GM19438 (cell line): ENCODE measurements at regions not wholly inside any gene's neighbourhood (a gene's known extent, or its start where the extent isn't known, plus 50 kb on each side); places are given as distances from the start of the nearest gene placed in this dataset.

Experiments used
- ATAC-seq: cut with Tn5 transposase; IDR thresholded peaks from one replicate; pipeline ENCODE4 v1.9.1; 2021; ENCODE audit warnings: low read depth; ENCODE audit not compliant: unreplicated experiment

- no peak for ATAC-seq
Observed at GRCh38 chr2:196380575-196380974, 209.2 kb upstream of the STK17B start.

GRCh38 chr2:196381464-196381863, 210.1 kb upstream of the STK17B start:
- ATAC-seq, result no peak

DNA sequence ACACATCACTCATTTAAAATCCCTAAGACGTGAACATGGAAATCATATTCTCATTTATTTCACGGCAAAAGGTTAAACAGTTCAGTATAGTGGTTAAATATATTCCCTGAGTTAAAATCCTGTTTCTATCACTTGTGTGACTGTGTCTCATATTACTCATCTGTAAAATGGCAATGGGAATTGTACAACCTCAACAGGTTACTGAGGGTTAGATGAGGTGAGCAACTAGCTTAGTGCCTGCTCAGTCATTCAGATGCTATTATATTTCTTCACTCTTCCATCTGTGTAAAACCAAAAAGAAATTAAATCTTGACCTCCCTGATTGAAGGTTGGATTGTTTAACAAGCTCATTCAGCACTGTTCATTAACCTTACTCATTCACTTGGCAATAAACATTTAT, 212.4 kb upstream of the STK17B start:
- no peak for ATAC-seq

DNA sequence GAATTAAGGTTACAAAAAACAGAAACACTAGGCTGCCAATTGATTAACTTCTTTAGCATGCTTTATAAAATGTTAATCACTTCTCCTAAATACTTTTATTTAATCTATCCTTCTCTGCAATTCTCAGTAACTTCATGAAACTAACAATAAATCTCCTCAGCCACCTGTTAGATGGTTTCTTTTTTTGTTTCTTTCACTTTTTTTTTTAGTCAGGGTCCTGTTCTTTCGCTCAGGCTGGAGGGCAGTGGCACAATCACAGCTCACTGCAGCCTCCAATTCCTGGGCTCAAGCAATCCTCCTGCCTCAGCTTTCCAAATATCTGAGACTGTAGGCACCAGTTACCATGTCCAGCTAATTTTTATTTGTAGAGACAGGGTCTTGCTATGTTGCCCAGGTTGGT, 213.4 kb upstream of the STK17B start:
- ATAC-seq, result no peak

DNA sequence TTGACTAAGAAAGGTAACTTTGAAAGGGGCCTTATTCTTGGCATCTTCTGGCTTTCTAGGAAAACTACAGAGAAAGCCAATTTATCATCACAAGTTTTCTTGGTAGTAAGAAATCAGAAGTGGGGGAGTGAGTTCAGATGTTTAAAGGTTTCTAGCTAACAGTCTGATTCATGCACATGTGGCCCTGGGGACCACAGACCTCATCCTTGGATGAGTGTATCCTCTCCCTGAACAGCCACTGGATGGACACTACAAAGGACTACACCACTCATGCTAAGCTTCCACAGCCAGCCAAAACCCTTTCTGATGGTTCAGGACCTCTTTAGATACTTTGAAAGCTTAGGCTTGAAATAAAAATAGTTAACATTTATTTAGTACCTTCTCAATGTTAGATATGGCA, 218.3 kb upstream of the STK17B start:
- ATAC-seq, result no peak

- ATAC-seq, result no peak
Observed at GRCh38 chr2:196390243-196391148, 219.1 kb upstream of the STK17B start.

DNA sequence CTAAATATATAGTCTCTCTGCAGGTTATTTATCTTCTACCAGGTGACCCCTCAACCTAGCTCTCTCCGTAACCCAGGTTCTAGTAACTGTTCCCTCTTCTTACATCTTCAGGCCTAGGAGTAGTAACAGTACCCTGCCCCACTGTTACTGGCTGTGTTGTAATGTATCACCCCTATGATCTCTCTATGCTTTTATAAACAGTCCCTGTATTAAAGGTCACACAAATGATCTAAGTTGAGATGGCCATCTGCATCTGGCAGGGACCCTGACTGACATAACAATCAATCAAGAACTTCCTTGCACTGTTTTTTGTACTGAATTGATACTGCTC, 219.7 kb upstream of the STK17B start:
- no peak for ATAC-seq

DNA sequence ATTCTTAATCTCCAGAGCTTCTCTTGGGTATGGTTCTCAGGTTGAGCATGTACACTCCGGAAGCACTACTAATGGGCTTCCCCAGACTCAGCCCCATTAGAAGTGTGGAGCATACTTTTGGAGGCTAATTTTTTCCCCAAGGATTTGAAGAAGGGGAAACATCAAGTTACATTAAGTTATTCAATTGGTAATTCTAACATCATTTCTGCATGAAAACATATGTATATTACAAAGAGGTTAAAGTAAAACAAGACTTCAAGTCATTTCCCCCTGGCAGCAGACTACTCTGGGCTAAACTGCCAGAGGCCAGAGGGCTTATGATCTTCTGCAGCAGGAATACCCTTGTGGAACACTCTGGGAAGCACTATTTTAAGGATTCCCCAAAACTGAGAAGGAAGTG, 227.7 kb upstream of the STK17B start:
- no peak for ATAC-seq

GRCh38 chr2:196399722-196400691, 228.6 kb upstream of the STK17B start:
- ATAC-seq, result no peak

- ATAC-seq, result no peak
Observed at GRCh38 chr2:196403471-196403870, 232.1 kb upstream of the STK17B start.

GRCh38 chr2:196404276-196404675, 232.9 kb upstream of the STK17B start:
- ATAC-seq, result no peak

DNA sequence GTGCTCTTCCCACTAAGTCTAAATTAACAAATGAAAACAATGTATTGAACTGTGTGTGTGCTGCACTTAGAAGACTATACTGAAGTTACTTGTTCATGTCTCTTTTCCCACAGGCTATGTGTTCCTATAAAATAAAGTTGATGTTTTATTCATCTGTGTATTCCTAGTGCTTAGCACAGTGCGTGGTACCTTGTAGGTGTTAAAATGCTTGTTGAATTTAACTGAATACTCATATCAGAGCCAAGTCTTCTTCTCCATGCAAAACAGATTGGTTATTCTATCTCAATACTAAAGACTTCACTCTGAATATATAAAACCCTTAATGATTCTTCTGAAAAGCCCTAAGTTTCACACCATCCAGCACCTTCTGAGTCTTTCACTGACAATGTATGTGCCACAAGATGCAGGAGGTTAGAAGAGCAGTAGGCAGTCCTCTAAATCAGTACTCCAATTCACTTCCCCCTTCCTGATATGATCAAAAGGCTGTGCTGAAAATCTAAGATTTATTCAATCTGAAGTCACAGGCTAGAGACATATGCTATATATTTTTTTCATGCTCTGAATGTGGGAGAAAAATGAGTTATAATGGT, 231.7 kb upstream of the CCDC150 start:
- no peak for ATAC-seq

DNA sequence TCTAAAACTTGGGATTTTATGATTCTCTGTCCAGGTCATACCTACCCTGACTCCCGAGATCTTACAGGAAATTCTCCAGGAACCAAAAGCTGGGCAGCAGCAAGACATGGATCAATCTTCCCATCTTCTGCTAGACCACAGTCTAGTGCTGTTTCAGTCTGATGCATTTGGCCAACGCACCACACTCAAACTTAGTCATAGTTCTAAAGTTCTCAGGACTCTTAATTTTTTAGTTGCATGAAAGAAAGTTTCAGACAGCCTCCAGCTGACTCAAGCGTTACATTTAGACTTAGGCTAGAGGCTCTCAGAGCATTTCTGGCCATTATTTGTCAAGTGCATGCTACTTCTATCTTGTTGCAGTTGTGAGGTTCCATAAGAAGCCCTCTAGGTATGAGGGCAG, 230.1 kb upstream of the CCDC150 start:
- ATAC-seq, result no peak

GRCh38 chr2:196410008-196410407, 229.5 kb upstream of the CCDC150 start:
- ATAC-seq, result no peak

DNA sequence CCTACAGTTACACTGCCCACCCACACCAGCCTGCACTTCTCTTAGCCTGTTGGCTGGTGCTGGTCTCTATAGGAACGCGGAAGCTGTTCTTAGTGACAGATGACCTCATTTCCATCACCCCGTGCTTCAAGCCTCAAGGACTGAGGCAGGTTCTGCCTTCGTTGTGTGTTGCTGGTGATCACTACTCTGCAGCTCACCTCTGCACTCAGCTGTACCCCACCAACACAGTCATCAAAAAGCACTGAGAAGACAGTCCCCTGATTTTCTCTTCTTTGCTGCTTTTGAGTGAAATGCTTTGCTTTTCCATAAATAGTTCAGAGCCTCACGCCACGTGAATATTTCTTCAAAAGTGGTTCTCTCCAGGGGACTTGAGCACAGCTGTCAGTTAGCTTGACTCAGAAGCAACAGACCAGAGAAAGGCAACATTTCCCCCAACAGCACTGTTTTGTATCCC, 225.7 kb upstream of the CCDC150 start:
- ATAC-seq, result peak; percentile 73

DNA sequence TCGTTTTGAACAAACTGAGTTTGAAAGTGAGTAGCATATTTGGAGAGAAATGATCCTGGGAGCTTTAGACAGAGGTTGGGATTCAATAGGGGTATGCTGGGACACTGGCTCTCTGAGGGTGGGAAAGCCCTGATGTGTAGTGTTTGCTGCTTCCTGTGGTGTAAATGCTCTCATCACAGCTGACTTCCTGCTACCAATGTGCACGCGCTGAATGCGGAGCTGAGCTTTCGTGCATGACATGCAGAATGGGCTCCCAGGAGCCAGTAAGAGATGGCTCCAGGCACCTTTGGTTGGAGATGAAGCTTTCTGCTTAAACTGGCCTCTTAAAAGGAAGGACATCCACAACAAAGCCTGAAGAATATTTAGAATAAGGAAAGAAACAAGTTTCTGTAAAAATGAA, 224.1 kb upstream of the CCDC150 start:
- no peak for ATAC-seq

GRCh38 chr2:196420143-196420542, 219.4 kb upstream of the CCDC150 start:
- ATAC-seq, result no peak

- ATAC-seq, result no peak
Observed at GRCh38 chr2:196421880-196422279, 217.6 kb upstream of the CCDC150 start.

DNA sequence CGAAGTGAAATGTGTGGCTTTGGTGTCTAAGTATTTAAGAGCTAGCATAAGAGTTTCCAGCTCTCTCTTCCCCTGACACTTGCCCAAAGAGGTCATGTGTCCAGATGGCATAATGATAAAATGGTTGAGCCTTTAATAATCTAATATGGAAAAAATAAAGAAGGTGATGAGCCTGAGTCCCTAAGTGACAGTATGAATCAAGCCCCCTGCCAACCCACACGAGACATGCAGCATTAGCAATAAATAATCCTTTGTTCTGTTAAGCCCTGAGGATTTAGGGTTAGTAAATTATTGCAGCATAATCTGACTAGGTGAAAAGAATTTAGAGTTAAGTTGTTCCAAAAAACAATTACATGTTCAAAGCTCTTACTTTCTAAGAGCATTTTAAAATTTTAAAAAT, 217.2 kb upstream of the CCDC150 start:
- ATAC-seq, result no peak

- ATAC-seq, result no peak
Observed at GRCh38 chr2:196426122-196426521, 213.4 kb upstream of the CCDC150 start.

GRCh38 chr2:196427986-196428634, 211.4 kb upstream of the CCDC150 start:
- no peak for ATAC-seq
